Activated T-cell treated with anti-CD3 and anti-CD28 coated beads for 24 hours (primary cell): ENCODE measurements at regions not wholly inside any gene's neighbourhood (a gene's known extent, or its start where the extent isn't known, plus 50 kb on each side); places are given as distances from the start of the nearest gene placed in this dataset.
"Not testable (repeated sequence)": the region's sequence is repeated elsewhere in the genome, so short reads cannot be mapped to it uniquely, and the experiment has no call there.

Experiments used
- DNase-seq: peaks from one replicate; pipeline ENCODE4 v3.0.0-alpha.2; 2020; ENCODE audit warnings: low read depth

DNA sequence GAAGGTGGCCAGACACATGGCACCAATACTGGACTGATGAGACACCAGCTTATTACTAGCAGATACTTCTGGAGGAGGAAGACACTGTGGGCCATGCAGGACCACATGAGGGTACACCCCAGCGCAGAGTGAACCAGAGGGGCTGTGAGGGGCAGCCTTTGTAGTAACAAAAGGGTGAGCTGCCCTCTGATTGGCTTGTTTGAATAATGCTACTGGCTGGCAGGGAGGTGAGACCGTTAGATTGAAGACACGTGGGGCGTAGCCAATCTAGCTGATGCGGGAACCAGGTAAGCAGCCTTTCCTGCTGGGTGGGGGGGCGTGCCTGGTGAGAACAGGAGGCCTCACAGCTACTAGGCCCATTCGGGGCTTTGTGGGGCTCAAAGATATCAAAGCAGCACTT is 102.8 kb upstream of the SEC14L1 start:
- DNase-seq: no peak

DNA sequence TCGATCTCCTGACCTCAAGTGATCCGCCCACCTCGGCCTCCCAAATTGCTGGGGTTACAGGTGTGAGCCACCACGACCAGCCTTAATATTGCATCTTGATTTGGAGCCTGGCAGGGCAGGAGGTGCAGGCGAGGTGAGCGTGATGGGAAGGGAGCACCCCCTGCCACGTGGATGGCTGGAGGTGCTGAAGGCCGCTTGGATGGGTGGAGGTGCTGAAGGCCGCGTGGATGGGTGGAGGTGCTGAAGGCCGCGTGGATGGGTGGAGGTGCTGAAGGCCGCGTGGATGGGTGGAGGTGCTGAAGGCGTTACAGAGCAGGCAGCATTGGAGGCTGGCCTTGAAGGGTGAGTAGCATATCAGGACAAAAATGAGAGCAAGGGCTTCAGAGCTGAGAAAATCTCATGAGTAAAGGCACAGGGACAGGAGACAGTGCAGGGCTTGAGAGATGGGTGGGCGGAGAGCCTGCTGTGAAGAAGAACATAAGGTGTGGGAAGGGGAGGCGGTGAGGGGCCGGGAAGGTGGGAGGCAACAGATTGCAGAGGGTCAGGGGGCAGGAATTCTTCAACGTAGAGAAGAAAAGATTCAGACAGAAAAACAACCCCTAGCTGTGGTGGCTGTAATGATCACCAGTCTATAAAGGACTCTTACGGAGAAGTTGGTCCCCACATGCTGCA is 101.7 kb upstream of the SEC14L1 start:
- no peak for DNase-seq

DNA sequence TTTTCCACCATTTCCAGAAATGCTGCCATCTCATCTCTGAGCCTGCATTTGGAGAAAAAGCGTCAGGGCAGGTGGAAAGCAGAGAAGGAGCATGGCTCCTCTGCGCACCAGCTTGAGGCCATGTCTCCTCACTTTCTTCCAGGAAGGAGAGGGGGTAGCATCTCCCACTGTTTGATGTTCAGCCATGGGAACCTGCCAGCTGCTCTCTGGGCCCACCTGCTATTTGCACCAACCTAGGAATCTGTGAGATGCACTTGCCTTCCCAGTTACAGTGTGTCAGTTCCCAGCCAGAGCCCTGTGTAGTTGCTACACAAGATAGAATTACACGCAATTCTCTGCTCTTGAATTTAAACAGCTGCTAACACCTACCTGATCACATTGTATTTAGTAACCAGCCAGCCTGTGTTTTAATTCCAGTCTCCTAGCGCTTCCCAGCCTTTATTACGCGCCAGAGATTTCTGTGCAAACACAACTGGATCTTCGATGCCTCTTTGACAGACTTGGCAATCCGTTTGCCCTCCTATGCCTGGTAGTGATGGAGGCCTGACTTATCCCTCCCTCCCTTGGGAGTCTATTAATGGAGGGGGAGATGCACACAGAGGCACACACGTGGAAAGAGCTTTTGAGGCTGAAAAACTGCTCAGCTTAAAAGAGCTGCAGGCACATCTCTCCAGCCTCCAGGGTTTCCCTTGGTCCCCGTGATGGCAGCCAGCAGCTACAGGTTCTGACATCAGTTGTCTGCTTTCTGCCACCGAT is 98.1 kb upstream of the SEC14L1 start:
- no peak for DNase-seq

DNA sequence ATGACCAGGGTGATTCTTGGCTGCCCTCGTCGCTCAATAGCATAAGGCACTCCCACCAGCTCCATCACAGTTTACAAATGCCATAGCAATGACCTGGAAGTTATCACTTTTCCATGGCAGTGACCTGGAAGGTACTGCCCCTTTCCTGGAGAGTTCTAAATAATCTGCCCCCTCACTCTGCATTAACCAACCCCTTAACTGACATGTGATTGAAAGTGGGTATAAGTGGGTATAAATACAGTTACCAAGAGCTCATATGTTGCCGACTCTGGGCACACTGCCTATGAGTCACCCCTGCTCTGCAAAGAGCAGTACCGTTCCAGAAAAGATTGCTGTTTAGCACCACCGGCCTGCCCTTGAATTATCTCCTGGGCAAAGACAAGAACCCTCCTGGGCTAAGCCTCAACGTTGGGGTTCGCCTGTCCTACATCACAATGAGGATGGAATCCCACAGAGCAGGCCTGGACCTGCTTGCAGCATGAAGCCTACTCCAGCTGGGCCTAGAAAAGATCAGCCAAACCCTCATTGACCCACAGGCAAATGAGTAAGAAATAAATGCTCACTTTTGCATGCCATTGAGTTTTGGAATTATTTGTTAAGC is 95.2 kb upstream of the SEC14L1 start:
- DNase-seq: no peak

DNA sequence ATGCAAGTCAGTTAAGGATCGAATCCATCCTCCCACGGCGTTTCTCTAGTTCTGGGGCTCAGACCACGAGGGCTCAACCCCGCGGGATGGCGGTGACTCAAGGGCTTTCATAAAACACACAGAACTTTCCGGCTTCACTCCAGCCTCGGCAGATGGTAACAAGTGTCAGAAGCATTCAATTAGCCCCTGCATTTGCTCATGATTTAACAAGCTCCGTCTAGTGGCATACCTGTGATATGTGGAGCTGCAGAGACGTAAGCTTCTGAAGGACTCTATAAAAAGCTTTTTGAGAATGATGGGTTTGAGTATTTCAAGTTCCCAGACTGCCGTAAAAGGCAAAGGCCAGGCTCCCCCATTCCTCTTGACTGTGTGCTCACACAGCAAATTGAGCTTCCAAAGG is 91.3 kb upstream of the SEC14L1 start:
- no peak for DNase-seq

DNA sequence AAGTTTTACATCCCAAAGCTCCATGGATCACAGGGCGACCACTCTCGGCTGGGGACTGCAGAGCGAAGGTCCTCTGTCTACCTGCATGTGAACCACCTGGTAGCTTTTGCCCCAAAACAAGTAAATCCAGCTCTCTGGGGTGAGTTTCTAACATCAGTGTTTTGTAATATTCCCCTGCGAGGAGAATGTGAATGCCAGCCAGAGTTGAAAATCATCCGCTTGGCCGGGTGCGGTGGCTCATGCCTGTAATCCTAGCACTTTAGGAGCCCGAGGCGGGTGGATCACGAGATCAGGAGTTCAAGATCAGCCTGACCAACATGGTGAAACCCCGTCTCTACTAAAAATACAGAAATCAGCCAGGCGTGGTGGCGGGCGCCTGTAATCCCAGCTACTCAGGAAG is 89.9 kb upstream of the SEC14L1 start:
- not testable (repeated sequence) for DNase-seq

DNA sequence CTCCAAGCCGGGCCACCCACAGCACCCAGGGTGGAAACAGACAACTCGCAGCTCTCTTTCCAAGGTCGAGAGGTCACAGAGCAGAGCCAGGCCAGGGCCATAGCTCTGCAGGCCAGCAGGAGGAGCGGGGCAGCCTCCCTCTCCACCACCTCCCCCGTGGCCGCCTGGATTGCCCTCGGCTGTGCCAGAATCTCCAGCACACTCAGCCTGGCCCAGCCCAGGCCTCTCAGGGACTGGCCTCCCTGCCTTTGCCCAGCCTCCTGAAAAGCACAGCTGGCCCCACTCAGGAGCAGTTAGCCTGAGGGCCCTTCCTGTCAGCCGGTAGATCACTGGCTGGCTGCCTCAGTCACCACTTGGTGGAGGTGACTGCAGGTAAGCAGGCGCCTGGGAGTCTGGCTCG is 85.8 kb upstream of the SEC14L1 start:
- no peak for DNase-seq

DNA sequence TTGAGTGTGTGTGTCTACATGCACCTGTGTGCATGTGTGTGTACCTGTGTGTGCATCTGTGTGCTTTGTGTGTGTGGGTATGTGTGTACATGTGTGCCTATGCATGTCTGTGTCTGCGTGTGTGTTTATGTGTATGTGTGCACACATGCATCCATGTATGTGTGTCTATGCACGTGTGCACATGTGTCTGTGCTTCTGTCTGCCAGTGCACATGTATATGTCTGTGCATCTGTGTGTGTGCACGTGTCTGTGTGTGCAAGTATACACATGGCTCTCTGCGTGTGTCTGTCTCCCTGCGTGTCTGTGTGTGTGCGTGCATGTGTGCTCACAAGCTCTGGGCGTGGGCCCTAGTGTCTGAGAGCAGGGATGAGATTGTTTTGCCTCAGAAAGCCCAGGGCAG is 85.3 kb upstream of the SEC14L1 start:
- DNase-seq: no peak

DNA sequence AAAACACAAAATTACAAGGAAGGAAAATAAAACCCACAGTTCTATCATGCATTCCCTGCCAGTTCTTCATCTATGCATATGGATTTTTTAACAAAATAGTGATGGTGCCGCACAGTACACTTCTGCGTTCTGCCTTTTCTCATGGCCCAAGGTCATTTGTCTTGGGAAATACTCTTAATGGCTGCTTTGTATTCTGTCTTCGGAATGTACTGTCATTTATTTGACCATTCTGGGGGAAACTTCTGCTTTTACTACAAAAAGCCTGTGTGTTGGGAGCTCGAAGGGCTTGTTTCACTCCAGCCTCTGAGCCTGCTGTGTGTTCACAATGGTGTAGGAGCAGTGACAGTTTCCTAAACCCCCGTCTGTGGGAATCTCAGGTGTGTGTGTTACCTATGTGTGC is 82.8 kb upstream of the SEC14L1 start:
- DNase-seq: no peak

DNA sequence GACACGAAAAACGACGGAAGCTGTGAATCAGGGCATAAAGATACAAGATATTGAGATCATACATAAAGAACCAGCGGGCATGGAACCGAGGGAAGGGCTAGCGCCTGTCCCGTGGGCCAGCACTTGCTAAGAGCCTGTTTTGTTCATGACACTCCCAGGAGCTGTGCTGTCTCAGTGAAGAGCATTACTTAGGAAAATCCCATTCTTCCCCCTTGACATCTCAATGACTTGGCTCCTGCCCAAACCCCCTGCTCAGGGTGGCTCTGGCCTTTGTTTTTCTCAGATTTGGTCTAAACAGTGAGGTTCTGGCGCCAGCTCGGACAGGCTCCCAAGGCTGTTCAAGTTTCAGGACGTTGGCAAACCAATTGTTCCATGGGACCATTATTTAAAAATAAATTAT is 79.1 kb upstream of the SEC14L1 start:
- no peak for DNase-seq

DNA sequence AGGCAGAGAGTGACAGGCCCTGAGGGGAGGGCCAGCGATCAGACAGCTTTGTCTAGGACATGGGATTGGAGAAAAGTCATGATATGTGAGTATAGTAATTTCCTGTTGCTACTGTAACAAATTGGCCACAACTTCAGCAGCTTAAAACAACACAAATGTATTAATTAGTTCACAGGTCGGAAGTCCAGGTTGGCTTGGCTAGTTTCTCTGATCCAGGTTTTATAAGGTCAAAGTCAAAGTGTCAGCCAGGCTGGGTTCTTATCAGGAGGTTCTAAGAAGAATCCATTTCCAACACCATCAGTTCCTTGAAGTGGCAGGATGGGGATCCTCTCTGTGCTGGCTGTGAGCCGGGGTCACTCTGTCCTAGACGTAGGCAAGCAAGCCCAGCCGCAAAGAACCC is 76.2 kb upstream of the SEC14L1 start:
- DNase-seq: no peak

DNA sequence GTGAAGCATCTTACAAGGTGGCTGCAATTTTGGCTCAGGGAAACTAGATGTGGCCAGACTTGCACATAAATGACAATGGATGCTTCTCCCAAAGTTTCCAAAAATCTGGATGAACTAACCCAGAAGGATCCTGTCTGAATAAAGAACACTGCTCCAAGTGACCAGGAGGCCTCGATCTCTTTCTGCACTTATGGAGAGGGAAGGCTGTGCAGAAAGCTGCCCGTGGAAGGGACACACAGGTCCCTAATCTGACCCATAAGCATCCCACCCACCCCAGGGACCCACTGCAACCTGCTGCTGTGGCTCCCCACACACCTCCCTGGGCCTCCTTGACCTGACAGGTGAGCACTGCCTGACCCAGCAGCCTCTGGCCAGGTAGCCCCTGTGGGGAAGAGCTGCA is 74.6 kb upstream of the SEC14L1 start:
- no peak for DNase-seq

DNA sequence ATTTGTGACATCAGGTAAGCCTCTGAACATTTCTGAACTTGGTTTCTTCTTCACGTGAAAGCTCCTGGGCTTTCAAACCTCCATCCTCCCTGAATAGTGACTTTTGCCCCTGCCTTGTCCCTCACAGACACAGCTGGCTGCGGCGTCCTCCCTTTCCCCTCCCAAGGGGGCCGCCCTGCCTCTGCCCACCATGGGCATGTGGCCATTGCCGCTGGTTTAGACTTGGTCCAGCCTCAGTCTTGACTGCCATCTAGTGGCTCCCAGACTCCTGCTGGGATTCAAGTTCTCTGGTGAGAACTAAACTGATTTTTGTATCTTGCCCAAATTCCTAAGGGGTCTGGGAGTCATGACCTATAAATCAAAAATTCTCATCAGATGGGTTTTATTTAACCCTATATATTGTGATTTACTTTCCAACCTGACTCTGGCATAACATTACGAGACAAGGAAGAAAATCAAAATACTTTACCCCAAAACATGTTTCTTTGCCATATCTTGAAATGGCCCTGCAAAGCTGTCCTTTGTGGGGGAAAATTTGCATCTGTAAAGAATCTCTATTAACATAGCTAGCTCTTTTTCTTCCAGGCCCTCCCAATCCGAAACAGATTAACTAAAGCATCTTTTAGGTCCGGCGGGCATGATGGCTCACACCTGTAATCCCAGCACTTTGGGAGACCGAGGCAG is 73.9 kb upstream of the SEC14L1 start:
- not testable (repeated sequence) for DNase-seq

DNA sequence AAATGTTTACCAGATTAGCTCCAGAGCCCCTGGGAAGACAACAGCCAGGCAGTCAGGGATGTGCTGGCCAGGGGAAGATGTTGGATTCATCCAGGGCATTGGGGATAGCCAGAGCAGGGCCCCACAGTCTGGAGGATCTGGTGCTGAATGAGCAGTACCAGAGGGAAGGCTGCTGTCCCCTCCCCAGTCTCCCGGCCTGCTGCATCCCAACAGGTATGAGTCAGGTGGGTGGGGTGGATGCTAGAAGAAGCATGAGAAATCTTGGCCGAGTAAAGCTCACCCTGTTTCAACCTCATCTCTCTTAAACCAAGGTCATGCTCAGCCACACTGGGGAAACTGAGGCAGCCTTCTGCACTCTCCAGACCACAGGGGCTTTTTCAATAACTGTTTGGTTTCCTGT is 71.9 kb upstream of the SEC14L1 start:
- no peak for DNase-seq

DNA sequence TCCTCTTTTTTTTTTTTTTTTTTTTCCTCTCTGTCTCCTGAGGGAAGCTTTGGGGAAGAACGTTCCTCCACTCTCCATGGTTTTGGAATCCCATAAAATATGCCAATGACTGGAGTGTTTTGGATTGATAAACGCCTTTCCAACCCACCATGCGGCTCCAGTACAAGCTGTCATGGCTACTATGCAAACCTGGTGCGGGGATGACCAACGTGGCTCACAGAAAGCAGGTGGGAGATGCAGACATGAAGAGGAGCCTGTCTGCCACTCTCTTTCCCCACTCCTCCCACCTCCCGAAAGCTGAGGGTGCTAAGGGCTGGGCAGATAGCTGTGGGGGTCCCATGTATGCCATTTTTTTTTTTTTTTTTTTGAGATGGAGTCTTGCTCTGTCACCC is 69.9 kb upstream of the SEC14L1 start:
- no peak for DNase-seq

DNA sequence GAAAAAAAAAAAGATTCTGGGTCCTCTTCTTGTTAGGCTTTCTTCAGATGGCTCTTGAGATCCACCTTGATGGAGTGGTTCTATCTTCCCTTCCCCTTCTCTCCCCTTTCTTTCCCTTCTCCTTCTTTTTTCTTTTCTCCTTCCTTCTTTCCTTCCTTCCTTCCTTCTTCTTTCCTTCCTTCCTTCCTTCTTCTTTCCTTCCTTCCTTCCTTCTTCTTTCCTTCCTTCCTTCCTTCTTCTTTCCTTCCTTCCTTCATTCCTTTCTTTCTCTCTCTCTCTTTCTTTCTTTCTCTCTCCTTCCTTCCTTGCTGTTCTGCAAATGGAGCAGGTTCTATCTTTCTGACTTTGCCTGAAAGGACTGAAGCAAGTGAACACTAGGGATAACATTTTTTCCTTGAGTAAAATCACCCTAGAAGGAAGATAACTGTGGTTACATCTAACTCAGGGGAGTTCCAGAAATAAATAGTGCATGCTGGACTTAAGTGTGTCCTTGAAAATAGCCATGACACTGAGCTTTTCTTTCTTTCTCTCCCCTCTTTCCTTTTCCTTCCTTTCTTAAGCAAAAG is 68.8 kb upstream of the SEC14L1 start:
- DNase-seq: no peak

DNA sequence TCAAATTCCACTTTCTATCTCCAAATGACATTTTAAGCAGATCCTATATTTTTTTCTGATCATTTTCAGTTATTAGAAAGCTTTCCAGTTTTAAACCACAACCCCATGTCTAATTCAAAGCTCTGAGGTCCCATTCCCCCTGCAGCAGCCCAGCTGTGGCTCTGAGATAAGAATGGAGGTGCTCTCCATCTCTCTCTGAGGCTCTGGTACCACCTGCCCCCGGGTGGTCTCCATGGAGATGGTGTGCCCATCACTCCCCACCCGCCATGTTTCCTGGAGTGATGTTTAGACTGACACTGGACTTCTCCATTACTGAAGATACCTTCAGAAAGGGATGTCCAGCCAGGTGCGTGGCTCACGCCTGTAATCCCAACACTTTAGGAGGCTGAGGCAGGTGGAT is 68.1 kb upstream of the SEC14L1 start:
- no peak for DNase-seq

DNA sequence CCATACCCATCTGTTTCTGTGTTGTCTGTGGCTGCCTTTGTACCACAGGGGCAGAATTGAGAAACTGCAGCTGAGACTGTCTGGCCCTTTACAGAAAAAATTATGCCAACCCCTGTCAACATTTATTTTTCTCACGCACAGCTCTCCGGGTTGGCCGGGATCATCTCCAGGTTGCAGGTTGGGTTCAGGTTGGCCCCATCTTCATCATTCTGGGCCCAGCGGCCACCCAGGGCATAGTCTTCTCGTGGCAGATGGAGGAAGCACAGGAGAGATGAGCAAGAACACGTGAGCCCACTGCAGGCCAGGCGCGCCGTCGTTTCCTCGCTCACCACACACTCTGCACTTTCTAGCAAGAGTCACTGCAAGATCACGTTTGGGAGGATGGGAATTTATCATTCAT is 66.1 kb upstream of the SEC14L1 start:
- DNase-seq: no peak

DNA sequence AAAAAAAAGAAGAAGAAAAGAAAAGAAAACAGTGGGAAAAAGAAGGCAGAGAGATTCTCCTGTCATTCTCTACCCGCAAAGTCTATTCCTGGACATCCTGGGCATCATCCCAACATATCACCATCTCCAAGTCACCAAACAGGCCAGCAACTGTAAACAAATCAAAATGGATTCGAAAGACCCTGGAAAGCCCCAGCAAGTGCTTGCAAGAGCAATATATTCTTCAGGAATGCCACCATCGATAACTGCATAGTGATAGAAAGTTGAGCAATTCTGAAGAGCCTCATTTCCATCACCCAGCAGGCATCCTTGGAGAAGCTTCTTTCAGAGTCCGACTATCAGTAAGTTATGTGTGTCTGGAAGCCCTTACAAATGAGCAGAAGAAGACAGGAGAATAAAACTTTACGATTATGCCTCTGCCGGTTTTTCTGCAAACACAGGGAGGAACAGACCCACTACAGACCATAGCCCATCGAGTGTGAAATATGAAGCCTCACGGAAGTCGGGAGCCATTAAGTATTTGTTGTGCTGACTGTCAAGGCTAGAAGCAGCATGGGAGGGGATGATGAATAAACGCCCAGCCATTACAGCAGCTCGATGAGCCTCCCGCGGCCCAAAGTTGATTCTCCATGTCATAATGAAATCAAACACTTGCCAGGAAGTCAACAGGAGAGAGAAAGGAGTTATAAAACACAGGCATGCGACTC is 64.5 kb upstream of the SEC14L1 start:
- no peak for DNase-seq

DNA sequence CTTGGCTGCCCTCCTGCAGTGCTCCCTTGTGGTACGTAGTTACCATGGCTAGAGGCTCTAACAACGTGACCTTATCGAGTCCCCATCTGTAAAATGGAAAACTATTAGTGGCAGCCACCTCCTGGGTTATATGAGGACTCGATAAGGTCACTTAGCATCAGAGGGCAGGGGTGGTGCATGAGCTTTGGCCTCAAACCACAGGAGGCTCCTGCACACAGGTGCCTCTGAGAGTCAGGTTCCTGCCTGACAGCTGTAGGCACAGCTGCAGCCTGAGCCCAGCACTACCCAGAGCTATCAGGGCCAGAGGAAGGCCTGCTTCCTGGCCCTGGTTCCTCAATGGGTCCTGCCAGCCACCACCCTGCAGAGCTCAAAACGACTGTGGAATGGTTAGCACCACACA is 57.2 kb upstream of the SEC14L1 start:
- DNase-seq: no peak

DNA sequence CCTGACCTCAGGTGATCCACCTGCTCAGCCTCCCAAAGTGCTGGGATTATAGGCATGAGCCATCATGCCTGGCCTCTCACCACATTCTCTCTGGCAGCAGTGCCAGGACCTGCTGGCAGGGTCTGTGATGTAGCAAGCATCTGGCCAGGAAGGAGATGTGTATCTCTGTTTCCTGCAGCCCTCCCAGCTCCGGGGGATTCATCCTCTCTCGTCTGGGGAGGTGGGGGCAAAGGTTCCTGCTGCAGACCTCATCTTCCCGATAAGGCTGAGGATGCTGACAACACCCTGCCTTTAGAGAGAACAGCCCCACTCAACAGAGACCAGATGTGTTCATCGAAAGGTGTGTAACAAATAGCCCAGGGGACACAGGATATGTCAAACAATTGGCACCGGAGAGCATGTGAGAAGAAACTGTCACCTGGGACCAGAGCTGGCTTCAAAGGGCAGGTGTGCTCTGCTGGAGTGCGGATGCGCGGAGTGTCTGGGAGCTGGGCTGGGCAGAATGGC is 54.8 kb upstream of the SEC14L1 start:
- no peak for DNase-seq
